SIG-M5 treated with dmso at 0.1 percent for 504 hours (cell line): ENCODE measurements at regions not wholly inside any gene's neighbourhood (a gene's known extent, or its start where the extent isn't known, plus 50 kb on each side); places are given as distances from the start of the nearest gene placed in this dataset.
"Not testable (repeated sequence)": the region's sequence is repeated elsewhere in the genome, so short reads cannot be mapped to it uniquely, and the experiment has no call there.

ENCODE experiments used
- DNase-seq: peaks from one replicate; lab custom pipeline; 2025; ENCODE audit not compliant: unreplicated experiment; lab: John Stamatoyannopoulos, UW

DNA sequence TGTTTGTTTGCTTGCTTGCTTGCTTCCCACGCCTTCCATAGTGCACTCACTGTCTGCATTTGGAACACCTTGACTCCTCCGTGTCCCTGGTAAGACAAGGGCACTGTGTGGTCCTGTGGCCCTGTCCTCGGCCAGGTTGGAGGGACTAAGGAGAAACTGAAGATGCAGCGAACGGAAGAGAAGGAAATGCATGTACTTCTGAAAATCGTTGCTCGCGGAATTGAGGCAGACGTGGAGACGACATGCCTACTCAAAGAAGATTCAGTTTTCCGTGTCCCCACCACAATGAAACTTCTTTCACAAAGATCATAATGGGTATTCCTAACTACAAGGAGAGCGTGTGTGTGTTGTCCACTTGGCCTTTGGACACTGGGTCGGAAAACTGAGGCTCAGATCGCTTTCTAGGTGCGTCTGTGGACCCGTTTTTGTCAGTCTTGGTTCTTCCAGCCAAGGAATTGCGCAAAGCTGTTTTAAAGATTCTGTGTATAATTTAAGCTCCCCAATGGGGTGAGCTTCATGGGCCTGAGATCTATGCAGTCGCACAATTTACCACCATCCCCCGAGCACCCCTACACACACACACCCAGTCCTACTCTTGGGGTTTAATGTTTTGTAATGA is 120.4 kb upstream of the ZNF184 start:
- DNase-seq: peak; percentile 41

DNA sequence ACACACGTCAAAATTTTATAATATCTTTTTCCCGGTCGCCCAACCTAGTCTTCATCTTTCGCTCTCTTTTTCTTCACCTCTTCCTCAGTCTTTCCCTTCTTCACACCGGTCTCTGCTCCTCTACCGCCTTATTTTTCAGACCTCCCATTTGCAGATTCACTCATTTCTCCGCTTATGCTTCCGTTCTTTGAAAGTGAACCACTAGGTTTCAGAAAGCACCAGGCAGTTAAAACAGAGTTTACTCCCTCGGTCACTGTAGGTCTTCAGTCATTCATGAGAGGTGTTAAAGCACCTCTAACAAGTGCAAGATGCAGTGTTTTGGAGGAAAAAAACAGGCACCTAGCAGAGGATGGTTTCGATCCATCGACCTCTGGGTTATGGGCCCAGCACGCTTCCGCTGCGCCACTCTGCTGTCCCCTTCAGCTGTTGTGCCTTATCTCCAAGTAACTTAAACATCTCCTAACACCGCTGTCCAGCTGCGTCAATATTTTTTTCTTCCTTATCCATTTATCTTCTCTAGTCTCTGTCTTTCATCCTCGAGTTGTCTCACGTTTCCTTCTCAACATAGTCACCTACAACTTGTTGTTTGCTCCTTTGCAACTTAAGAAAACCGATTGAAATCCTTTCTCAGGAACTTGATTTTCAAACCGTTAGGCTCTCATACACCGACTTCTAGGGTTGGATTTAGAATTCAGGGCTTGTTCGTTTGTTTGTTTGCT is 119.7 kb upstream of the ZNF184 start:
- peak; percentile 73 for DNase-seq

DNA sequence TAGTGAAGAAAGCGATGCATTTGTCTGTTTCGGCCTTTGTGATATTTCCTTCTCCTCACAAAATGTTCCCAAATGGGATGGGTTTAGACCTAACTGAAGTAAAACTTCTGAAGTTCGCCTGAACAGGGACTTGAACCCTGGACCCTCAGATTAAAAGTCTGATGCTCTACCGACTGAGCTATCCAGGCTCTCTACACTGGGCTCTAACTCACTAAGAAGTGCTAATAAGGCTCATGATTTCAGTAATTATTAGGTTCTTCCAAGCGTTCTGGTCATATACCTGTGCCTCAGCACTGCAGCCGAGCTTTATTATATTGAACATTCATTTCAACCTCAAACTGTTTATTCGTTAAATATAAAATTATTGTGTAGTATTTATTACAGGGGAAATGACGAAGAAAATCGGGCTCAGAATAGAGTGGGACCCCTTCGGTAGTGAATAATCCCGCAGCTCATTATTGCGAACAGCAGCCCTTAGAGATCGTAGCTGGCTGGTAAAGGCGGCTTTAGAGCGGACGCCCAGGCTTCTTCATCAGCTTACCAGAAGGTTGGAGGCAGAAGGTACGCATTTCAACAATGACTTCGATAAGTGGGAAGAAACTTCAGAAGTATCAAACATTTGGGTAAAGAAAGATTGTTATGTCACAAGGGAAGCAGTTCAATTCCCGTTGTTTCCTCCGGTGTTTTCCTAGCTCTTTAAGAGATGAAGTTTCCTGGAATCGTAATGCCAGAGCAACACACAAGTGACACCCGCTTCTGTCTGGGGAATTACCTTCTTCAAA is 119.0 kb upstream of the ZNF184 start:
- DNase-seq: peak; percentile 31

DNA sequence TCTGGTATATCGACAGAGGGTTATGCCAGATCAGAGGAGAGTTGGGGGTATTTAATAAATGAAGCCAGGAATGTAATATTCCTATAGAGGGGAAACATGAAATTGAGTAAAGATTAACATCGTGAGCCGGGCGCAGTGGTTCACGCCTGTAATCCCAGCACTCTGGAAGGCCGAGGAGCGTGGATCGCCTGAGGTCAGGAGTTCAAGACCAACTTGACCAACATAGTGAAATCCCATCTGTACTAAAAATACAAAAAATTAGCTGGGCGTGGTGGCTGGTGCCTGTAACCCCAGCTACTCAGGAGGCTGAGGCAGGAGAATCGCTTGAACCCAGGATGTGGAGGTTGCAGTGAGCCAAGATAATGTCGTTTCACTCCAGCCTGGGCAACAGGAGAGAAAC is 112.4 kb upstream of the ZNF184 start:
- not testable (repeated sequence) for DNase-seq

DNA sequence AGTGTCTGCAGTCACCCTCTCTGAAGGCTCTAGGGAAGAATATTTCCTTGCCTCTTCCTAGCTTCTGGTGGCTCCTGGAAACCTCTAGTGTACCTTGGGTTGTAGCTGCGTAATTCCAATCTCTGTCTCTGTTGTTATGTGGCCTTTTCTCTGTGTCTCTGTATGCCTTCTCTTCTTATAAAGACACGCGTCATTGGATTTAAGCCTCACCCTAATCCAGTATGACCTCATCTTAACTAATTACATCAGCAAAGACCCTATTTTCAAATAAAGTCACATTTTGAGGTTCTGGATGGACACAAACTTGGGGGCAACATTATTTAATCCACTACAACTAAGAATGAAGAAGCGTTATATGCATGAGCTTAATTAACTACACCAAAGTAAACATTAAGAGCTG is 111.4 kb upstream of the ZNF184 start:
- DNase-seq: no peak

DNA sequence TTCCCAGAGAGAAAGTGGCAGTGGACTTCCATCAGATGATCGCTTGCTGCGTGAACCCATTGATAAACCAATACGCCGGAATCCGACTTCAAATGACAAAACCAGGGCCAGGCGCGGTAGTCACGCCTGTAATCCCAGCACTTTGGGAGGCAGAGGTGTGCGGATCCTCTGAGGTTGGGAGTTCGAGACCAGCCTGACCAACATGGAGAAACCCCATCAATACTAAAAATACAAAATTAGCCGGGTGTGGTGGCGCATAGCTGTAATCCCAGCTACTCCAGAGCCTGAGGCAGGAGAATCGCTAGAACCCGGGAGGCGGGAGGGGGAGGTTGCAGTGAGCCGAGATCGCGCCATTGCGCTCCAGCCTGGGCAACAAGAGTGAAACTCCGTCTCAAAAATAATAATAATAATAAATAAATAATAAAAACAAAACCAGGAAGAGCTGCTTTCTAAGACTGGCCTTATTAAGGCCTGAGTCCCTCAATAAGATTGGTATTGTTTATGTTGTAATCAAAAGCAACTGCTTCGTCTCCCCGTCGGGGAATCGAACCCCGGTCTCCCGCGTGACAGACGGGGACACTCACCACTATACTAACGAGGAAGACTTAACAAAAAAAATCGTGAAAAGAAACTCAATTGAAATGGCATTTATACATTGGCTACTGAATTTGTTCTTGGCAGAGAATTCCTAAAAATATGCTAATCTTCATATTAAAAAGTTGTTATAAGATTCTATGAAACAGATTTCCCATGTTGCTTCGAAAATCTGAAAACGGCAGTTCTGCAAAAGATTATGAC is 110.2 kb upstream of the ZNF184 start:
- peak; percentile 31 for DNase-seq

DNA sequence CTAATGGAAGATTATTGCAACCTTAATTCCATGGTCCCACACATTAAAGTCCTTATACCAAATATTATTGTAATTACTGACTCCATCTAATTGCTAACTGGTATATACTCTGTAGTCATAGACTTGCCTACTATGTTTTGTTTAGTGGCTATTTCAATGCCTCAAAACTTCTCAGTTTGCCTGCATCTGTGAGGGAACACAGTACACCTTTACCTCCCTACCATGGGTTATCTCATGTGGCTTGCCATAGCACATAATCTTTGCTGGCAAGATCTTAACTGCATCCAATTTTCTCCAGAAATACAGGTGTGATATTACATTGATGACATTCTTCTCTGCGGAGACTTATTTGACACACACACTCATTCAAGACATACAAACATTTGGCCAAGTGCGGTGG is 107.1 kb upstream of the ZNF184 start:
- no peak for DNase-seq

DNA sequence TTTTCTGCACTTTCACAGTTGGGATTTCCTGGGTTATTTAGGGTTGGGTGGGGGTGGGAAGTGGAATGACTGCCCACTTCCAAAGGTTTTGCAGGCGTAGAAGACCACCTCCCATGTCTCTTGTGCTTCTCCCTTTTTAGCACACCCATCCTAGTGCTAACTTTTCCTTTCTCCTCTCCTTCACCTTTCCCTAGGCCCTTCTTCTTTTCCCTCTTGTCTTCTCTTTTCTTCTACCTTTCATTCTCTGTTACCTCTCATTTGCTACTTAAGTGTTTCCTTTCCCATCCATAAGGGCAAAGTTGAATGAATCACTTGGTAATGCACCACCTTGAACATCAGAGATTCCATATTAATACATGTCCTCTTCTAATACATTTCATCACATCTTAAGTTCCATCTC is 105.0 kb upstream of the ZNF184 start:
- no peak for DNase-seq

DNA sequence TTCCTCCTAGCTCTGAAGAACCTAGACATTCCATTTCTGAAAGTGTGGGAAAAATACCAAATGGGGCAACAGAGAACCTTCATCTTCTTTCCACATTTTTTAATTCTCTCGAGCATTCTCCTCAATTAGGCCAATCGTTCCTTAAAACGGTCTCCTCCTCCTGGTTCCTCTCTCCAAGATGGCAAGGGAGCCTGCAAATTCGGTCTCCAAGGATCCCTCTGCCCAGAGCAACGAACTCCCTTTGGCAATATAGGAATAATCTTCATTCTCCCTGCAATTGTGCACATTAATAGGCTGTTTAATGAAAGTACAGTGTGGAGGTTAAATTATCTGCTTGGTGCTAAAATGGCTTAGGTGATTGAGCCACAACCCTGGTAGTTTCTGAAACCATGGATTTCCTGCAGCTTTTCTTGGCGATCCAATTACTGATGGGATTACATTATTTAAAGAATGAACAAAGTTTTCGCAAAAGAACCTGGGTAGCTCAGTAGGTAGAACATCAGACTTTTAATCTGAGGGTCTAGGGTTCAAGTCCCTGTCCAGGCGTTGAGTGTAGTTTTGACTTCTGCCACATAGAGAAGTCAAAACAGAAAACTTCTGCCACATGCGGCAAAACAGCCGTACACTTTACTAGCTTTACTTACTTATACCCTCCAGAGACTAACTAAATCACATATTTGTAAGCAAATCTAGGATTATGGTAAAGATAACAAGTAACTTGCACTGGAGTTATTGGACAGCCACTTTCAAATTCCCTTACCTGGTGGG is 102.9 kb upstream of the ZNF184 start:
- no peak for DNase-seq

DNA sequence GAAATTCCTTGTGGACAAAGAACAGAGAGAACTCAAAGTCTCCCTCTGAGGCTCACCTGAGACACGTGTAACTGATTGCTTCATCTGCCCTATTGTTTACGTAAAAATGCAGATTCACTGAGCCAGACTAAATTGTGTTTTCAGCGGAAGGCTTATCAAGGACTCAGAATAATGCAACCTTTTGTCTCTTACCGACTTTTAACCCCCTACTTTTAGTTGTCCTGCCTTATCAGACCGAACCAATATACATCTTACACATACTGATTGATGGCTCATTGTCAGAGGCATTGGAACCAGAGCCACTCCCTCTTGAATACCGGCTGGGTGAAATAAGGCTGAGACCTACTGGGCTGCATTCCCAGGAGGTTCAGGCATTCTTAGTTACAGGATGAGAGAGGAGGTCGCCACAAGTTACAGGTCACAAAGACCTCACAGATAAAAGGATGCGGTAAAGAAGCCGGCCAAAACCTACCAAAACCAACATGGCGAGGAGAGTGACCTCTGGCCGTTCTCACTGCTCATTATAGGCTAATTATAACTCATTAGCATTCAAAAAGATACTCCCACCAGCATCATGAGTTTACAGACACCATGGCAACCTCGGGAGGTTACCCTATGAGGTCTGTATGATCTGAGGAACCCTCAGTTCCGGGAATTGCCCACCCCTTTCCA is 95.5 kb upstream of the ZNF184 start:
- DNase-seq: no peak

DNA sequence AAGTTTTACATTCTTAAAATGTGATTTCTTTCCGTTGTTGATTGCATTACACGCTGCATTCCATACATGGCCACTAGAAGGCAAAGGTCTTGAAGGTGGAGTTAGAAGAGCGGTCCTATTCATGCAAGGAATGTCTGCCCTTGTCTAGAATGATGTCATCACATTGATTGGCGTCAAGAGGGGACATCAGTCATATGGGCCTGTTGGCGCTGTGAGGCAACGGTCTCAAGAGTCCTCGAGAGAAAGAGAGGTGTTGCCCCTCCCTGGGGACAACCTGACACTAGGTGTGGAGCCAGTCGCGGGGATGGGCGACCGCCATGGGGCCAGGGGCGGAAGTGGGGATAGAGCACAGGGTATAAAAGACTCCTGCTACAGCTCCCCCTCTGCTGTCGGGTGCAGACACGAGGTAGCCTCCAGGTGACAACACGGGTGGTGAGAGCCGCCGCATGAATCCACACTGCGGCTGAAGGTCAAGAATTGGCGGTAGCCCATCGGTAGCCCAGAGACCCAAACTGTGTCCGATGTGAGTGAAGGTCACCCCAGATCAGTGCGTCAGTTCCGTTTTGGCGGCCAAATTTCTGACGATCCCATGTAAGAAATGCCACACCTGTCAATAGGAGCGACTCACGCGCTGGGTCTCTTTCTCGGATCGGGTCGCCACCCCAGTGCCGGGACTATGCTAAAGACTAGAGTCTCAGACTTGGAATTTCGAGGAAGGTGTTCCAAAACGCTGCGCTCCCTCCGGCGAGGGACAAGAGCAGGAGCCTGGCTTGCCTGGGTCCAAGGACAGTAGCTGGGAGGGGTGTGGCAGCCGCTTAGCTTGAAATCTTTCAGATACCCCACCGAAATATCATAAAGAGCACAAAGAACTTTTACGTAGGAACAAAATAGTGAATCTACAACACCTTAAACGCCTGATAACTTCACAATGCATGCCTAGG is 93.2 kb upstream of the ZNF184 start:
- no peak for DNase-seq

DNA sequence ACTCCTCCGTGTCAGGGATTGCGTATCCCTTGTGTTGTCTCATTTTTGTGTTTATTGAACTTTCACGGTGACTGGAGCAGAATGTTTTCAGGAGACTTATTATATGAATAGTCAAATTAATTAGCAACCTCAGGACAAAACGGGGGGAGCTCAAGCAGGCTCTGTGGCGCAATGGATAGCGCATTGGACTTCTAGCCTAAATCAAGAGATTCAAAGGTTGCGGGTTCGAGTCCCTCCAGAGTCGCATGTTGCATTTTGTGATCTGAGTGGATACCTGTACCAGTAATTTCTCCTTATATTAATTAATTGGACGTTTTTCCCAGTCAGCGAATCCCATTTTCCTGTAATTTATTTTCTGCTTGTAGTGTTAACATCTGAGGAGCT is 89.1 kb upstream of the ZNF184 start:
- no peak for DNase-seq

DNA sequence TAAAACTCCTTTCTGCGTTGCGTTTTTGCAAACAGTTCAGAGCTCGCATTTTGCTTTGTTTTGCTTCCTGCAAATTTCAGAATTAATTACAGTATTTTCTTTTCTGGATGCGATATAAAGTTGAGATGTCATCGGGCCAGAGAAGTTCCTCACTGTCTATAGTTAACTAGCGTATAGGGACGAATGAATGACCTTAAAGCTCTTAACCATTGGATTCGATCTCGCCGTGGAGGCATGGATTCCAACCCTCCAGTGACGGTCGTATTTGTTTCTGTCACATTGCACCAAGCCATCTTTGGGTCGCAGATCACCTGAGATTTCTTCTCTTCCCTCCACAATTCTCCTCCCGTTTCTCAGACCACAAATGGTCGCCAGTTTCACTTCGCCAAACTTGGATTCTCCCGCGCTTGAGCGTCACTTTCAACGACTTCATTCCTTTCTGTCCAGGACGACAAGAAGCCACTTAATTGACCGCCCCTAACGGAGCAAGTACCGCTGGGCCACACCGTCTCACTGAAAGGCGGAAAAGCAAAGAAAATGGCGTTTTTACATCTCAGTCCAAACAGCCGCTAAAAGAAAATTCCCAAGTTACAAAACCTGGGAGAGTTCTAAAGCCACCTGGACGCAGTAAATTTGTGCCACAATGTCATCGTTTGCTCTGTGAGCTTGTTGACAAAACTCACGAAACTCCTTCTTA is 85.3 kb upstream of the ZNF184 start:
- no peak for DNase-seq

DNA sequence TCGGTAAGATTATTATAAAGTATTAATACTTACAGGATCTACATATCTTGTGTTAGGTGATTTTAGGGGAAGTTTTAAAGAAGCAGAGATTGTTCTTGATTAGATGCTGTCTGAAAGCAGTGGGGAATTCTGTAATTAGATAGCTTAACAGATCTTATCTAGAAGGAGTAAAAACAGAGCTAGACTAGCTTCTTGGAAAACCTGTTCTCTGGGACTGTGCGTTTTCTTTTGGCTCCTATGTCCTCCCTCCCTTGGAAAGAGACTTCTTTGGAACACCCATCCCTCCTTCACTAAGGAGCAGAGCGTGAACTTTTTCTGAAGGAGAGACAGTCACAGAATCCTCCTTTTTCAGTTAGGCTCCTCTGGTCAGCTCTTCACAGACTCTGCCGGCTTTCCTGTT is 83.5 kb upstream of the ZNF184 start:
- peak; percentile 16 for DNase-seq

DNA sequence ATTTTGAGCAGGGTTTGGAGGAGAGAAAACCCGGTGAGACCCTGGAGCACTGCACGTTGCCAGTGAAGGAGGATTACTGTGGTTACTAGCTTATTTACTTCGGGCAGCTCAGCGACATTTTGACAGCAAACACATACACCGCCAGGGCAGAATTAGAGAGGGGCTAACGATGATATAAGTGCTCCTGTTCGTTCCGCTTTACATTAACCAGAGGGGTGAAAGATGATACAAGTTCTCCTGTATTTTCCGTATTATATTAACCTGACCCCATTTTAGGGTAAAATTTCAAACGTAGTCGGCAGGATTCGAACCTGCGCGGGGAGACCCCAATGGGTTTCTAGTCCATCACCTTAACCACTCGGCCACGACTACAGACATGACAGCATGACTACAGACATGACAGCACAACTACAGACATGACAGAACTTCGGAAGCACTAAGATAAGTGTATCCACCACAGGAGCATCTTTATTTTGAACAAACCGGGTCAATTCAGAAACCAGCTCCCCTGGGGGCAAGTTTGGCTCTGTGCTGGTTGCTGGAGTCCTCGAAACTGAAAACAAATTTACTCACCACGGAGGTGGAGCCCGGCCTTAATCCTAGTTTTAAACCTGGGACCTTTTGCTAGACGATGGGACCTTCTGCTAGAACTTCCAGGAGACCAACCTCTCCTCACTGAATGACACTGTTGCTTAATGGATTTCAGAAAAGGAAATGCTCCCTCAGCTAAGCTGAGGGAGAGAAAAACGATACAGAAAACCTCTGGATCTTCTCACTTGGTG is 80.4 kb upstream of the ZNF184 start:
- DNase-seq: peak; percentile 85

DNA sequence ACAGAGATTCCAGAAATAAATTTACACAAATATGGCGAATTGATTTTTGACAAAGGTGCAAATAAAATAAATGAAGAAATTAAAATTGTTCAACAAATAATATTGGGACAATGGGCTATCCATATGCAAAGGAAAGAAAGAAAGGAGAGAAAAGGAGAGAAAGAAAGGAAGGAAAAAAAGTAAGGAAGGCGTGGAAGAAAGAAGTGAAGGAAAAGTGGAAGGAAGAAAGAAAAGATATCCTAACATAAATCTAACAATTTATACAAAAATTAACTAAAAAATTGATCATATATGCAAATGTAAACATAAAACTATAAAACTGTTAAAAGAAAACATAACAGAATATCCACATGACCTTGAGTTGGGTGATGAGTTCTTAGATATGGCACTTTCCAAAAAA is 78.7 kb upstream of the ZNF184 start:
- no peak for DNase-seq

DNA sequence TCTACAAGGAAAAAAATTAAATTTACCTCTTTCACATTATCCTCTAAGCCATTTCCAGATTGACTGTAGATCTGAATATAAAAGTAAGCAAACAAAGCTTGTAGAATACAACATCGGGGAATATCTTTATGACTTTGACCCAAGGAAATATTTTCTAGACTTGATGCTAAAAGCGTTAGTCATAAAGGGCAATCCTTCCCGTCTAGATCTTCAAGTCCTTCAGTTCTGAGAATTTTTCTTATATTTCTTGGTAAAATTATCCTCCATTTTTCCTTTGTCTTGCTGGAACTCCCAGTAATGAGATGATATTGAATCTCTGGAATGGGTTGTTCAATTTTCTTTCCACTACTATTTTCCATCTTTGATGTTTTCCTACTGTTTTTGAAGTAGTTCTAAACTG is 77.8 kb upstream of the ZNF184 start:
- DNase-seq: no peak

DNA sequence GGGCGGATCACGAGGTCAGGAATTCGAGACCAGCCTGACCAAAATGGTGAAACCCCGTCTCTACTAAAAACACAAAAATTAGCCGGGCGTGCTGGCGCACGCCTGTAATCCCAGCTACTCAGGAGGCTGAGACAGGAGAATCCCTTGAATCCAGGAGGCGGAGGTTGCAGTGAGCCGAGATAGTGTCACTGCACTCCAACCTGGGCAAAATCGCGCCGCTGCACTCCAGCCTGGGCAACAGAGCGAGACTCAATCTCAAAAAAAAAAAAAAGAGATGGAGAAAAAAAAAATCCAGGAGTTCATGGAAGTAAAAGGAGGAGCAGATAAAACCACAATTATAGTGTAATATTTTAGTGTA is 76.3 kb upstream of the ZNF184 start:
- DNase-seq: not testable (repeated sequence)
